K562 (cell line): ENCODE measurements at regions not wholly inside any gene's neighbourhood (a gene's known extent, or its start where the extent isn't known, plus 50 kb on each side); places are given as distances from the start of the nearest gene placed in this dataset.

Source experiments
- ADNP ChIP-seq: fragments of 200-800 bp; sonication (Bioruptor generic); IDR thresholded peaks from 2 replicates; pipeline ENCODE4 v1.6.1; 2016; ENCODE audit warnings: missing genetic modification characterization, missing compliant biosample characterization
- BCOR ChIP-seq: fragments of 450-650 bp; IDR thresholded peaks from 2 replicates; pipeline ENCODE4 v1.6.1; 2016
- CBX3 ChIP-seq, 2 experiments: IDR thresholded peaks; 1 replicate in 1 of 2; 2 replicates in 1 of 2; pipeline ENCODE4 v1.6.1; 2012; ENCODE audit warnings: inconsistent platforms in 2 of 2, low read length in 2 of 2, borderline replicate concordance in 1 of 2, control low read depth in 1 of 2
- CBX5 ChIP-seq: IDR thresholded peaks from 2 replicates; pipeline ENCODE4 v1.6.1; 2014; ENCODE audit warnings: low read depth, borderline replicate concordance
- CXXC5 ChIP-seq: fragments of 250-450 bp; sonication (Bioruptor Pico); IDR thresholded peaks from 2 replicates; pipeline ENCODE4 v1.8.0; 2022; ENCODE audit warnings: inconsistent platforms, mild to moderate bottlenecking, moderate library complexity
- ESRRB ChIP-seq: fragments of 250-450 bp; sonication (Bioruptor Pico); IDR thresholded peaks from 2 replicates; pipeline ENCODE4 v1.5.0; 2020; ENCODE audit warnings: mild to moderate bottlenecking, moderate library complexity, borderline replicate concordance
- HDGF ChIP-seq: fragments of 450-650 bp; IDR thresholded peaks from 2 replicates; pipeline ENCODE4 v1.6.1; 2016
- PHF8 ChIP-seq: fragments of 200-600 bp; sonication (generic); IDR thresholded peaks from 2 replicates; pipeline ENCODE4 v1.6.1; 2012; ENCODE audit warnings: mixed run types, mild to moderate bottlenecking, inconsistent platforms, low read length, moderate library complexity, borderline replicate concordance
- PML ChIP-seq: IDR thresholded peaks from 2 replicates; pipeline ENCODE4 v1.6.1; 2012; ENCODE audit warnings: low read length, inconsistent platforms
- RBM15 ChIP-seq: fragments of 200-400 bp; formaldehyde crosslinking; IDR thresholded peaks from 2 replicates; pipeline ENCODE4 v1.6.1; 2018; ENCODE audit warnings: mild to moderate bottlenecking, low read length, moderate library complexity; ENCODE audit not compliant: insufficient read depth
- RBM25 ChIP-seq: fragments of 200-400 bp; formaldehyde crosslinking; IDR thresholded peaks from 2 replicates; pipeline ENCODE4 v1.6.1; 2018; ENCODE audit warnings: low read length, low read depth, moderate library complexity; ENCODE audit not compliant: severe bottlenecking
- RCOR1 ChIP-seq, 2 experiments: IDR thresholded peaks; 2 replicates each; pipeline ENCODE4 v1.6.1; 2012; ENCODE audit warnings: low read depth in 2 of 2, low read length in 2 of 2, borderline replicate concordance in 1 of 2, improper control_type of control experiment in 1 of 2
- ZBTB7A ChIP-seq: IDR thresholded peaks from 2 replicates; pipeline ENCODE4 v1.6.1; 2011; ENCODE audit warnings: low read depth, mild to moderate bottlenecking, low read length, moderate library complexity, borderline replicate concordance; ENCODE audit not compliant: control insufficient read depth
- ZNF3 ChIP-seq: fragments of 250-450 bp; sonication (Bioruptor Pico); IDR thresholded peaks from 2 replicates; pipeline ENCODE4 v1.5.0; 2021; ENCODE audit warnings: mild to moderate bottlenecking, moderate library complexity
- ZNF324 ChIP-seq: fragments of 250-450 bp; sonication (Bioruptor Pico); IDR thresholded peaks from 2 replicates; pipeline ENCODE4 v1.4.0; 2020; ENCODE audit warnings: mild to moderate bottlenecking
- ZNF592 ChIP-seq: fragments of 450-650 bp; IDR thresholded peaks from 2 replicates; pipeline ENCODE4 v1.6.1; 2017; ENCODE audit warnings: antibody characterized with exemption, mild to moderate bottlenecking
- ZNF707 ChIP-seq: fragments of 250-450 bp; sonication (Bioruptor Pico); conservative IDR thresholded peaks from 2 replicates; pipeline ENCODE4 v1.8.0; 2022; ENCODE audit warnings: inconsistent platforms, mild to moderate bottlenecking, moderate library complexity
- ZNF77 ChIP-seq: fragments of 250-450 bp; sonication (Bioruptor Pico); IDR thresholded peaks from 2 replicates; pipeline ENCODE4 v1.5.0; 2020
- ZNF778 ChIP-seq: fragments of 450-650 bp; formaldehyde crosslinking; IDR thresholded peaks from 2 replicates; pipeline ENCODE4 v1.4.0; 2020; ENCODE audit warnings: mild to moderate bottlenecking, moderate library complexity
- TF ChIP-seq, protein P1 (sequence below): fragments of 250-450 bp; sonication (Bioruptor Pico); IDR thresholded peaks from 2 replicates; pipeline ENCODE4 v1.4.0; 2020; ENCODE audit warnings: mild to moderate bottlenecking, moderate library complexity, borderline replicate concordance
- TF ChIP-seq, protein P2 (sequence below): fragments of 250-450 bp; sonication (Bioruptor Pico); IDR thresholded peaks from 2 replicates; pipeline ENCODE4 v1.9.0; 2021; ENCODE audit warnings: mild to moderate bottlenecking
- TF ChIP-seq, protein P3 (sequence below): fragments of 450-650 bp; formaldehyde crosslinking; IDR thresholded peaks from 2 replicates; pipeline ENCODE4 v1.4.0; 2020; ENCODE audit warnings: mild to moderate bottlenecking

GRCh38 chr12:124510301-124510970 is 57.0 kb downstream of the NCOR2 start (continued):
- TF ChIP-seq, protein P1, sequence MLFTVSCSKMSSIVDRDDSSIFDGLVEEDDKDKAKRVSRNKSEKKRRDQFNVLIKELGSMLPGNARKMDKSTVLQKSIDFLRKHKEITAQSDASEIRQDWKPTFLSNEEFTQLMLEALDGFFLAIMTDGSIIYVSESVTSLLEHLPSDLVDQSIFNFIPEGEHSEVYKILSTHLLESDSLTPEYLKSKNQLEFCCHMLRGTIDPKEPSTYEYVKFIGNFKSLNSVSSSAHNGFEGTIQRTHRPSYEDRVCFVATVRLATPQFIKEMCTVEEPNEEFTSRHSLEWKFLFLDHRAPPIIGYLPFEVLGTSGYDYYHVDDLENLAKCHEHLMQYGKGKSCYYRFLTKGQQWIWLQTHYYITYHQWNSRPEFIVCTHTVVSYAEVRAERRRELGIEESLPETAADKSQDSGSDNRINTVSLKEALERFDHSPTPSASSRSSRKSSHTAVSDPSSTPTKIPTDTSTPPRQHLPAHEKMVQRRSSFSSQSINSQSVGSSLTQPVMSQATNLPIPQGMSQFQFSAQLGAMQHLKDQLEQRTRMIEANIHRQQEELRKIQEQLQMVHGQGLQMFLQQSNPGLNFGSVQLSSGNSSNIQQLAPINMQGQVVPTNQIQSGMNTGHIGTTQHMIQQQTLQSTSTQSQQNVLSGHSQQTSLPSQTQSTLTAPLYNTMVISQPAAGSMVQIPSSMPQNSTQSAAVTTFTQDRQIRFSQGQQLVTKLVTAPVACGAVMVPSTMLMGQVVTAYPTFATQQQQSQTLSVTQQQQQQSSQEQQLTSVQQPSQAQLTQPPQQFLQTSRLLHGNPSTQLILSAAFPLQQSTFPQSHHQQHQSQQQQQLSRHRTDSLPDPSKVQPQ (CRISPR knock-in tag), result no peak
- TF ChIP-seq RBM15 (no peak), ZBTB7A (no peak), CBX3 (IDR thresholded peaks at IDR 0.05; ENCODE audit: borderline replicate concordance in 1 of 2, low read length in 2 of 2) (peak in 1 of 2 experiments; percentile 15; a peak in 1 of 3 replicates), ESRRB (CRISPR knock-in tag) (no peak), PML (no peak), ZNF3 (no peak), RBM25 (peak; percentile 89), HDGF (0 out of 2 replicates have a peak, but pooled peaks have one; percentile 40), ZNF707 (CRISPR knock-in tag) (no peak), ZNF592 (no peak), CBX5 (no peak), ZNF778 (CRISPR knock-in tag) (no peak), ZNF77 (CRISPR knock-in tag) (no peak), CXXC5 (CRISPR knock-in tag) (no peak), RCOR1 (IDR thresholded peaks at IDR 0.05; ENCODE audit: borderline replicate concordance in 1 of 2, low read depth in 2 of 2, low read length in 2 of 2) (peak in 1 of 2 experiments; percentile 73; a peak in 2 of 4 replicates), PHF8 (no peak), BCOR (peak; percentile 98), ADNP (tag) (peak; percentile 64; the same call in 1 of the 2 replicates), ZNF324 (CRISPR knock-in tag) (no peak)
- TF ChIP-seq, protein P2, sequence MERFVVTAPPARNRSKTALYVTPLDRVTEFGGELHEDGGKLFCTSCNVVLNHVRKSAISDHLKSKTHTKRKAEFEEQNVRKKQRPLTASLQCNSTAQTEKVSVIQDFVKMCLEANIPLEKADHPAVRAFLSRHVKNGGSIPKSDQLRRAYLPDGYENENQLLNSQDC (CRISPR knock-in tag), result no peak
- TF ChIP-seq, protein P3, sequence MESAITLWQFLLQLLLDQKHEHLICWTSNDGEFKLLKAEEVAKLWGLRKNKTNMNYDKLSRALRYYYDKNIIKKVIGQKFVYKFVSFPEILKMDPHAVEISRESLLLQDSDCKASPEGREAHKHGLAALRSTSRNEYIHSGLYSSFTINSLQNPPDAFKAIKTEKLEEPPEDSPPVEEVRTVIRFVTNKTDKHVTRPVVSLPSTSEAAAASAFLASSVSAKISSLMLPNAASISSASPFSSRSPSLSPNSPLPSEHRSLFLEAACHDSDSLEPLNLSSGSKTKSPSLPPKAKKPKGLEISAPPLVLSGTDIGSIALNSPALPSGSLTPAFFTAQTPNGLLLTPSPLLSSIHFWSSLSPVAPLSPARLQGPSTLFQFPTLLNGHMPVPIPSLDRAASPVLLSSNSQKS (CRISPR knock-in tag), result no peak
